Gastrocnemius medialis (tissue), 4 donors: ENCODE measurements at regions not wholly inside any gene's neighbourhood (a gene's known extent, or its start where the extent isn't known, plus 50 kb on each side); places are given as distances from the start of the nearest gene placed in this dataset.

Experiments used
- CTCF ChIP-seq, 5 experiments: fragments of 450-650 bp in 3 of 5; fragments of 200-600 bp in 2 of 5; sonication (generic) in 2 of 5; IDR thresholded peaks in 4 of 5; conservative IDR thresholded peaks in 1 of 5; 1 replicate in 4 of 5; 2 replicates in 1 of 5; pipeline ENCODE4 v1.5.1; 2016 to 2019; ENCODE audit warnings: antibody characterized with exemption in 5 of 5, mild to moderate bottlenecking in 3 of 5, moderate library complexity in 3 of 5
- POLR2A ChIP-seq, 2 donors: fragments of 450-650 bp; IDR thresholded peaks; one replicate each; pipeline ENCODE4 v1.6.1; 2017; ENCODE audit warnings: antibody characterized with exemption in 2 of 2, mild to moderate bottlenecking in 2 of 2, moderate library complexity in 2 of 2

DNA sequence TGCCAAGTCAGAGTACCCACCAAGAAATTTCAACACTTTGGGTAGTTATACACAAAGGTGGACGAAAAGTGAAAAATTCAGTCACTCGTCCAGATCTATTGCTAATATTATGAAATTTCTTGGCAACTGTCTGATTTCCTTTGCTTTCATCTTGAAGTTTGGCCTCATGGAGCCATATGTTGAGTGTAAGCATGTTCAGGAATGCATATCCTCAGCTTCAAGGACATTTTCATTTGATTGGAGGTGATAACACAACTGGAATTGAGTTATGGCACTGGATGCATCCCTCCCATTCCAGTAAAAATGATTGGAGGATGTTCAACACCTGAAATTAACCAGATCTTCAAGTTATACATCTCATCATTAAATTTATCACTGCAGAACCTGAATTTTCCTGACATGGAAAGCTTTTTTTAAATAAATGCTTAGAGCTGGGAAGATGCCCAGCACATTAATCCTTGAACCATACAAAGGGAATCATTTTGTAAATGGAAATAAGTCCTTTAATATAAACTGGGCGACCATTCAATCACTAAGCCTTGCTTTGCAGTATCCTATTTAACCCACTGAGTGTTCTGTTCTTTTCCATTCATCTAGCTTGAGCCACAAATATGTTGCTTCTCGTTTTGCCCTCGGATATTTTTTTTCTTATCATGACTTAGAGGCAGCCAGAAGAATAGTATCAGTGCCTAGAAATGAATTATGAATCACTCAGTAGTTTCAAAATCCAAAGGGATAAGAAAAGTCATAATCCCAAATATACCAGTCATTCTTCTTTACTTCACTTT is 273.7 kb upstream of the PIK3R1 start:
- no peak for TF ChIP-seq POLR2A (IDR thresholded peaks at IDR 0.05)
- no peak for TF ChIP-seq CTCF (IDR thresholded peaks at IDR 0.05 in 4 of 5, conservative IDR thresholded peaks at IDR 0.05 in 1 of 5)
